CD4-positive, alpha-beta T cell treated with Interleukin-10 for 1 hour (primary cell): ENCODE measurements at regions not wholly inside any gene's neighbourhood (a gene's known extent, or its start where the extent isn't known, plus 50 kb on each side); places are given as distances from the start of the nearest gene placed in this dataset.
"Not testable (repeated sequence)": the region's sequence is repeated elsewhere in the genome, so short reads cannot be mapped to it uniquely, and the experiment has no call there.

Experiments
- DNase-seq: peaks from one replicate; pipeline ENCODE4 v3.0.0-alpha.2; 2020

DNA sequence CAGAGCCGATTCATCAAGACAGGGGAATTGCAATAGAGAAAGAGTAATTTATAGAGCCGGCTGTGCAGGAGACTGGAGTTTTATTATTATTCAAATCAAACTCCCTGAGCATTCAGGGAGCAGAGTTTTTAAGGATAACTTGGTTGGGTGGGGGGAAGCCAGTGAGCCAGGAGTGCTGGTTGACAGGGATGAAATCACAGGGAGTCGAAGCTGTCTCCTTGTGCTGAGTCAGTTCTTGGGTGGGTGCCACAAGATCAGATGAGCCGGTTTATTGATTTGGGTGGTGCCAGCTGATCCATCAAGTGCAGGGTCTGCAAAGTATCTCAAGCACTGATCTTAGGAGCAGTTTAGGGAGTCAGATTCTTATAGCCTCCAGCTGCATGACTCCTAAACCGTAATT lies 95.4 kb upstream of the CCDC80 start:
- DNase-seq: no peak

DNA sequence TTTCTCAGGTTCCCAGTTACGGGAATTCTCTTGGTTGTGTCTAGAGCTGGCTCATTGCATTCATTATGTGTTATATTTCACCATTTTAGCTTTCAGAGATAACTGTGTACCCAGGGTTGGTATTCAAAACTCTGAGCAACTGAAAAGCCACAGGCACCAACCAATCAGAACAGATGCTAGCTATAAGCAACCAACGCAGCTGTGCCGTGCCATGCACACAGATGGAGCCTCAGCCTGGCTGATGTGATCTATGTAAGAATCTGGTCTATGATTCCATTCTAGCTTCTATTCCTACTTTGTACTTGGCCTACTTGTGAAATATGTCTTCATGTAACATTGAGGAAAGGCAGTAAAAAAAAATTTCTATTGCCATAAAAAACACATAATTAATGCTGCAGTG lies 95.0 kb upstream of the CCDC80 start:
- DNase-seq: no peak

DNA sequence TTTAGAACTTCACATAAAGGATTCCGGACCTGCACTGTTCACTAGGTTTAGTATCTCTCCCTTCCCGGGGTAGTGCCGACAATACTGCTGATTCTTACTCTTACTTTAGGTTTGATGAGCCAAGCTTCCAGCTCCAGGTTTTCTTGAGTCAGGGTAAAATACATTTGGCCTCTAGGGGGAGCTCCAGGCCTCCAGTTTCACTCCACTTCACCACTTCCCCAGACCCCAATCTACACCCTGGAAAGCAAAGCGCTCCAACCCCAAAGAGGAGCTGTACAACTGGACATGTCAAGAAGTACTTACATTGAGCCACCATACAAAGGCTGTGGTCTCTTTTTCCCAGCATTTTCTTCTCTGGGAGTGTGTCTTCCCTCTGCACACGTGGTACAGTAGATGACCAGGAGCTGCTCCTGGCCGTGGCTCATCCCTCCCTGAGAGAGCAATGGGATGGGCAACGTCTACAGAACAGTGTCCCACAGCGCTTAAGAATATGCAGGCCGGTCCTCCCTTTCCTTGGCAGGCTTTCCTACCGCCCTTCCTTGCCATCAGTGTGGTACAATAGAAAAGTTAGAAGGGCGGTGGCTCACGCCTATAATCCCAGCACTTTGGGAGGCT lies 93.9 kb upstream of the CCDC80 start:
- peak; percentile 75 for DNase-seq

DNA sequence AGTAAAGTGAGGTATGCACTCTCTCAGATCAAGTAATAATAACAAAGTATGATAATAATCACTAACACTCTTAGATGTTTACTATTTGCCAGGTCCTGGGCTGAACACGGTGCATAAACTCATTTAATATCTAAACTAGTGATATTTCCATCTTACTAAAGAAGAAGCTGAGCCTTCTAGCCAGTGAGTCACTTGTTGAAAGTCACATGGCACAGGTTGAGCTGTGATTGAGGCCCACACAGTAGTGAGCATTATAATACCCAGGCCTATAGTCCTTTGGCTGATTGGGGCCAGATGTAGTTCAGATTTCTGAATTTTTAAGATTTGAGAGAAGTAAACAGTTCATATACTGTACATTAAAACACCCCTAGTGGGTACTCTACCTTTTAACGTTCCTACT lies 93.2 kb upstream of the CCDC80 start:
- no peak for DNase-seq

DNA sequence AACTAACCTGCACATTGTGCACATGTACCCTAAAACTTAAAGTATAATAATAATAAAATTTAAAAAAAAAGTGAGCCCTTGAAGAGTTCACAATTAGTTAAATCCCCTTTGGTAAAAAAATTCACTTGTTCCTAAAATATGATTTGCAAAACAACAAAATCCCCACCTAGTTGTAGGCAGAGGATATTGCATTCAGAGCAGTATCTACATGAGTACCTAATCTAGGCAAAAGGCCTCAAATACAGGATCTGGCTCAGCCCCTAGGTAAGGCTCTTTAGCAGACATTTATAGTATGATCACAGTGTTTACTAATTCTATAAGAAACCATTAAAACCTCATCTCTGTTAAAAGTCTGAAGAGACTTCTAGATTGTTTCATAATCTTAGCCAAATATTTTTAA lies 89.3 kb upstream of the CCDC80 start:
- no peak for DNase-seq

DNA sequence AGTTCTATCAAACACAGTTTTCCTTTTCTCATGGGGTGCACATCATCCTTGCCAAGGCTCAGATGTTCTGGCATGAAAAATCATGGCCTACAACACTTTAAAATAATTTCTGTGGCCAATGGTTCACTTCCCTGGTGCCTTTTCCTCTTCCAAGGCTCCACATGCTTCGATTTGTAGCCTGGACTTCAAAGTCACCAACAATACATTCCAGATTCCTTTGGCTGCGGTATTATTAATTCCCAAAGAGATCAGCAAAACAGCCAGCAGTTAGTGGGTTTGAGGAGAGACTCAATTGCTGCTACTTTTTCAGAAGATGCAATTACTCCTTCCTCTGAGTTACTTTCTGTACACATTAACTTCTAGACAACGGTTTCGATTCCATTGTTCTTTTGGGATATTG lies 80.3 kb upstream of the CCDC80 start:
- no peak for DNase-seq

DNA sequence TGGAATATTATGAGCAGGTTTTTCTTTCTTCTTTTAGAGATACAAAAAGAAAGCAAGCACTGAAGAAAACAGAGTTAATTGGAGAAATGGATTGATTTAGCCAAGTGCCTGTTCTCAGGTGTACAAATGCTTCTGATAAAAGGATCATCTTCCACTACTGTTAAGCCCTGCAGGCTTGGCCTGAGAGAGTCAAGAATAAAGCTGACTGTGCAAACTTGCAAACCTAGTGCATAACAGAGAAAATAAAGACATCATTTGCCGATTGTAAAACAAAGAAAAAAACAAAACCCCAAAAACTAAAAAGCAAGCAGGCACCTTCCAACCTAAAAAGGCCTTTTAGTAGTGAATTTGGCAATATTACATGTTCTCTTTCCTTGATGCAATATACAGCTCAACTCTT lies 78.0 kb upstream of the CCDC80 start:
- DNase-seq: no peak

DNA sequence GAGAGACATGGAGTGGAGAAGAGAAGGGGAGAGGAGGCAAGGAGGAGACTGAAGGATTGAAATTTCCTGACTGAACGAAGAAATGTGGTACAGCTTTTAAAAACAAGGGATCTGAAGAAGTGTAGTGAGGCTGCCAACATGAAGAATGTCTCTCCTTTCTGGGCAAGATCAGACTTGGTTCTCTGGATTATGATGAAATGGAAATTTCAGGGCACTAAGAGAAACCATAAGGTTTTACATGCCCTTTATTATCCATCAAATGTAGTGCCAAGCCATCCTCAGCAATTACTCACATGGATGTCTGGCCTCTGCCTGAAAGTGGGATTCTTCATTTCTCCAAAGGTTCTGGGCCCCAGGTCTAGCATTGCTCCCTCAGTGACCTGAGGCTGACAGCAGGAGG lies 77.6 kb upstream of the CCDC80 start:
- no peak for DNase-seq

DNA sequence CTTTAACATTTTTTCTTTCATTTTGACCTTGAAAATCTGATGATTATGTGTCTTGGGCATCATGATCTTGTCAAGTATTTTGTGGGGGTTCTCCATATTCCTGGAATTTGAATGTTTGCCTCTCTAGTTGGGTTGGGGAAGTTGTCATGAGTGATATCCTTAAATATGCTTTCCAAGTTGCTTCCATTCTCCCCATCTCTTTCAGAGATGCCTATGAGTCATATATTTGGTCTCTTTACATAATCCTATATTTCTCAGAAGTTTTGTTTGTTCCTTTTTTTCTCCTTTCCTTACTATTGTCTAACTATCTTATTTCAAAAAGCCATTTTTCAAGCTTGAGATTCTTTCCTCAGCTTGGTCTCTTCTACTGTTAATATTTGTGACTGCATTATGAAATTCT lies 69.0 kb upstream of the CCDC80 start:
- no peak for DNase-seq

DNA sequence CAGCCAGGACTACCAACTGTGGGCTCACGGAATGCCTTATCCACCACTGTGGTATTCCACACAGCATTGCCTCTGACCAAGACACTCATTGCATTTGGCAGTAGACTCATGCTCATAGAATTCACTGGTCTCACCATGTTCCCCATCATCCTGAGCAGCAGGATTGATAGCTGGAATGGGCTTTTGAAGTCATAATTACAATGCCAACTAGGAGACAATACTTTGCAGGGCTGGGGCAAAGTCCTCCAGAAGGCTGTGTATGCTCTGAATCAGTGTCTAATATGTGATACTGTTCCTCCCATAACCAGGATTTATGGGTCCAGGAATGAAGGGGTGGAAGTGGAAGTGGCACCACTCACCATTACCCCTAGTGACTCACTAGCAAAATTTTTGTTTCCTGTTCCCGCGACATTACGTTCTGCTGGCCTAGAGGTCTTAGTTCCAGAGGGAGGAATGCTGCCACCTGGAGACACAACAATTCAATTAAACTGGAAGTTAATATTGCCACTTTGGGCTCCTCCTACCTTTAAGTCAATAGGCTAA lies 58.6 kb upstream of the CCDC80 start:
- peak; percentile 7 for DNase-seq

DNA sequence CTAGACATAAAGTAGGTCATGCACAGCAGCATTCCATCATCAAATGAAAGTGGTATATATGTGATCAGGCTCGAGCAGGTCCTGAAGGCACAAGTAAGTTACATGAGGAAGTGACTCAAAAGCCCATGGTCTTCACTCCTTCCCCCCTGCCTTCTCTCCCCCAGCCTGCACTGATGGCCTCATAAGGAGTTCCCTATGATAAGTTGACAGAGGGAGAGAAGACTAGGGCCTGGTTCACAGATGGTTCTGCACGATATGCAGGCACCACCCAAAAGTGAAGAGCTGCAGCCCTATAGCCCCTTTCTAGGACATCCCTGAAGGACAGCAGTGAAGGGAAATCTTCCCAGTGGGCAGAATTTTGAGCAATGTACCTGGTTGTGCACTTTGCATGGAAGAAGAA lies 57.5 kb upstream of the CCDC80 start:
- DNase-seq: not testable (repeated sequence)

DNA sequence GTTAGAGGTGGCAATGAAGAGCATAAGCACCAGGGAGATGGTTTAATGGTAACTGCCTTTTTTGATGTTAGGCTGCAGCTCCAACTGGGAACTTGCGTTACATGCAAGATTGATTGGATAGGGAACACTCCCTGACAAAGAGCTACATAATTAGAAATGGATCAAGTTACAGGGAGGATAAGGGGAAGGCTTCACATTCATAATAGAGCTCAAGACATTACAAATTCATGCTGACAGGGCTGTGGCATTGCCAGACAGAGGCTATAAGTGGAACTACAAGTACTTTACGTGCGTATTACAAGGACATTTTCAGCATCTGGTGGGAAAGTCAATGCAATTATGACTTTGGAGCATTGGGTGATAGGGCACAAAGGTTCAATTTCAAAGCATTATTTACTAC lies 55.3 kb upstream of the CCDC80 start:
- DNase-seq: not testable (repeated sequence)

DNA sequence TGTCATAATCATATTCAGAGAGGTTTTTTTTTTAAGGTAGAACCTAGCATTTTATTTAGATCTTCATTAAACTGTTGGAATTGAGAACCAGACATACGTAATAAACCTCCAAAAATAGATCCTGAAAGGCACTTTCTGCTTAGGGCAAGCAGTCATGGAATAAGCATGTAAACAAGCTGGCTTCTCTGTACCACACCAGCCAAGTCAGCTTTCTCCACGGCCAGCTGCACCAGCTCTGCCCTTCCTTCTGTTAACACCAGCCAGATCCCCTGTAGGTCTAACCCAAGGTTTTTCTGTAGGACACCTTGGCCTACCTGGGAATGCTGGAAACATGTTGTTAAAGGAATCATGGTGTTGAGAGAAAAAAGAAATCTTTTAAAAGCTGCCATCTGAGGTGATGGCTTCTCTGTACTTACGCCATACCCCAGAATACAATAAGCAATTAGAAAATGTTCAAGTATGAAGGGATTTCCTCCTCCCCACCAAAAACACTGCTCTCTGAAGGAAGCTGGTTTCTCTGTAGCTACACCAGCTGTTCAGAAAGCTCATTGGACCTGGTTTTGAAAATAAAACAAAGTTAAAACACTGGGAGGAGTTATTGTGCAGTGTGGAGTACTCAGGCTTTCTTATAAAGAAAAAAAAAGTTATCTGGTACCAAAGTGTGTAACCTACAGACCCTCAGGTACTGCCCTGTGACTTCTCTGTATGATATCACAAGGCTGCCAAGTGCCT lies 54.6 kb upstream of the CCDC80 start:
- not testable (repeated sequence) for DNase-seq

DNA sequence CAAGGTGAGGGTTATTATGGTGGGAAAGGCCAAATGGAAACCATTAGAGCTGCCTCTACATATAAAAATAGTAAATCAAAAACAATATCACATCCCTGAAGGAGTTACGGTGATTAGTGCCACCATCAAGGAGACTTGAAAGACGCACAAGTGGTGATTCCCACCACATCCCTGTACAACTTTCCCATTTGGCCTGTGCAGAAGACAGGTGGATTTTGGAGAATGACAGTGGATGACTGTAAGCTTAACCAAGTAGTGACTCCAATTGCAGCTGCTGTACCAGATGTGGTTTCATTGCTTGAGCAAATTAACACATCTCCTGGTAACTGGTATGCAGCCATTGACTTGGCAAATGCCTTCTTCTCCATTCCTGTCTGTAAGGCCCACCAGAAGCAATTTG lies 54.0 kb upstream of the CCDC80 start:
- not testable (repeated sequence) for DNase-seq

DNA sequence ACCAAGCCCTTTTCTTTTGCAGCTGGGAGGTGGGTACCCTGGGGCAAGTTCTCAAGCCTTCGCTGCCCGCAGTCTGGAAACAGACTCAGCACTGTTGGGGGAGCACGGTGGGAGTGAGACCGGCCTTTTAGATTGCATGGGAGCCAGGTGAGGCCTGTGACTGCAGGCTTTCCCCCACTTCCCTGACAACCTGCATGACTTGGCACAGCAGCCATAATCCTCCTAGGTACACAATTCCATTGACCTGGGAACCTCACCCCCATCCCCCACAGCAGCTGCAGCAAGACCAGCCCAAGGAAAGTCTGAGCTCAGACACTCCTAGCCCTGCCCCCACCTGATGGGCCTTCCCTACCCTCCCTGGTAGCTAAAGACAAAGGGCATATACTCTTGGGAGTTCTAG lies 52.2 kb upstream of the CCDC80 start:
- DNase-seq: no peak
